OCI-LY1 (cell line): ENCODE measurements at regions not wholly inside any gene's neighbourhood (a gene's known extent, or its start where the extent isn't known, plus 50 kb on each side); places are given as distances from the start of the nearest gene placed in this dataset.

Experiments used
- H2AFZ ChIP-seq: fragments of 200-600 bp; sonication (generic), shearing (Covaris generic); 2 replicates; pipeline ENCODE4 v1.6.0; 2014; ENCODE audit warnings: antibody characterized with exemption, mild to moderate bottlenecking, low read length
- H3F3A ChIP-seq: fragments of 200-600 bp; sonication (generic), shearing (Covaris generic); 2 replicates; pipeline ENCODE4 v1.6.0; 2014; ENCODE audit warnings: mild to moderate bottlenecking, antibody characterized with exemption, low read length, moderate library complexity; ENCODE audit not compliant: insufficient read depth
- H3K27ac ChIP-seq: fragments of 200-600 bp; sonication (generic); 2 replicates; pipeline ENCODE4 v1.5.1; 2014; ENCODE audit warnings: low read length, mixed run types, mild to moderate bottlenecking, low read depth; ENCODE audit not compliant: poor library complexity, severe bottlenecking
- H3K27me3 ChIP-seq: fragments of 200-600 bp; sonication (generic); 2 replicates; pipeline ENCODE4 v1.6.0; 2014; ENCODE audit warnings: antibody characterized with exemption, mild to moderate bottlenecking, low read length, moderate library complexity; ENCODE audit not compliant: insufficient read depth
- H3K36me3 ChIP-seq: fragments of 200-600 bp; sonication (generic); 2 replicates; pipeline ENCODE4 v1.6.1; 2014; ENCODE audit warnings: mild to moderate bottlenecking, antibody characterized with exemption, low read length, moderate library complexity, mixed read lengths; ENCODE audit not compliant: insufficient read depth
- H3K4me1 ChIP-seq: fragments of 200-600 bp; sonication (generic); 2 replicates; pipeline ENCODE4 v1.5.1; 2014; ENCODE audit warnings: mild to moderate bottlenecking, low read length, moderate library complexity; ENCODE audit not compliant: insufficient read depth, severe bottlenecking
- H3K4me2 ChIP-seq: fragments of 200-600 bp; sonication (generic), shearing (Covaris generic); 2 replicates; pipeline ENCODE4 v1.6.1; 2014; ENCODE audit warnings: low read length
- H3K4me3 ChIP-seq: fragments of 200-600 bp; sonication (generic); 2 replicates; pipeline ENCODE4 v1.5.1; 2014; ENCODE audit warnings: low read length, low read depth, mild to moderate bottlenecking, mixed read lengths; ENCODE audit not compliant: poor library complexity, severe bottlenecking
- H3K79me2 ChIP-seq: fragments of 200-600 bp; shearing (Covaris generic); 2 replicates; pipeline ENCODE4 v1.6.1; 2016; ENCODE audit warnings: mixed run types, low read length, mixed read lengths; ENCODE audit not compliant: insufficient read depth
- H3K9ac ChIP-seq: fragments of 200-600 bp; sonication (generic), shearing (Covaris generic); 2 replicates; pipeline ENCODE4 v1.6.1; 2014; ENCODE audit warnings: mild to moderate bottlenecking, low read length, mixed read lengths
- H3K9me2 ChIP-seq: fragments of 200-600 bp; sonication (generic), shearing (Covaris generic); 2 replicates; pipeline ENCODE4 v1.6.1; 2014; ENCODE audit warnings: low read depth, mild to moderate bottlenecking, low read length, mixed read lengths
- H3K9me3 ChIP-seq: fragments of 200-600 bp; shearing (Covaris generic); 2 replicates; pipeline ENCODE4 v1.6.1; 2014; ENCODE audit warnings: low read length, mixed read lengths
- H4K20me1 ChIP-seq: fragments of 200-600 bp; sonication (generic), shearing (Covaris generic); 2 replicates; pipeline ENCODE4 v1.6.0; 2016; ENCODE audit warnings: mild to moderate bottlenecking, low read length; ENCODE audit not compliant: insufficient read depth
- EZH2 ChIP-seq: fragments of 200-600 bp; sonication (generic), shearing (Covaris generic); IDR thresholded peaks from 2 replicates; pipeline ENCODE4 v1.8.0; 2017; ENCODE audit warnings: borderline replicate concordance, mixed run types, mild to moderate bottlenecking, antibody characterized with exemption, low read length, moderate library complexity, mixed read lengths
- TF ChIP-seq, protein P1 (sequence below): fragments of 200-600 bp; sonication (generic), shearing (Covaris generic); IDR thresholded peaks from 2 replicates; pipeline ENCODE4 v1.5.1; 2017; ENCODE audit warnings: mild to moderate bottlenecking, antibody characterized with exemption, low read length, moderate library complexity, mixed read lengths

DNA sequence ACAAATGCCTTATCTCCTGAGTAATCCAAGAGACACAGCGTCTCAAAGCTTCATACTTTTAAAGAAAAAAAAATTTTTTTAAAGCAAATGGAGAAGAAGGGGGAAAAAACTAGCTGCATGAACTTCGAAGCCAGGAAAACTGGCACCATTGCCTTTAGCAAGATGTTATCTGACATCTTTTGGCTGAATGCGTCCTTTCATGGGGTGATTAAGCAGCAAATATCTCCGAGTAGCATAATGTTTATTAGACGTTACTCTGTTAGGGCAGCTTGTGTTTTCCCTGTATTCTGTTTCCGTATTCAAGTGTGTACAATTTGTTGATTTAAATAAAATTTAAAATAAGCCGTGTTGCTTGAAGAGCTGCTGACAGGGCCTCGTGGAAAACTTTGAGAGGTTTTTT, 76.5 kb upstream of the TSHZ2 start:
- Histone ChIP-seq H3K4me3 (no peak overlapping the region), H3K27me3 (no peaks in the 10 kb centered on the region), H3K9me3 (no peaks in the 10 kb centered on the region), H3K9ac (no peak overlapping the region), H3K4me2 (no peak overlapping the region), H3K4me1 (no peaks in the 10 kb centered on the region), H2AFZ (no peak overlapping the region), H3K36me3 (no peaks in the 10 kb centered on the region), H3K79me2 (no peaks in the 10 kb centered on the region), H3K9me2 (no peaks in the 10 kb centered on the region), H3F3A (no peaks in the 10 kb centered on the region), H4K20me1 (no peaks in the 10 kb centered on the region), H3K27ac (no peak overlapping the region)
- no peak for TF ChIP-seq EZH2
- TF ChIP-seq, protein P1, sequence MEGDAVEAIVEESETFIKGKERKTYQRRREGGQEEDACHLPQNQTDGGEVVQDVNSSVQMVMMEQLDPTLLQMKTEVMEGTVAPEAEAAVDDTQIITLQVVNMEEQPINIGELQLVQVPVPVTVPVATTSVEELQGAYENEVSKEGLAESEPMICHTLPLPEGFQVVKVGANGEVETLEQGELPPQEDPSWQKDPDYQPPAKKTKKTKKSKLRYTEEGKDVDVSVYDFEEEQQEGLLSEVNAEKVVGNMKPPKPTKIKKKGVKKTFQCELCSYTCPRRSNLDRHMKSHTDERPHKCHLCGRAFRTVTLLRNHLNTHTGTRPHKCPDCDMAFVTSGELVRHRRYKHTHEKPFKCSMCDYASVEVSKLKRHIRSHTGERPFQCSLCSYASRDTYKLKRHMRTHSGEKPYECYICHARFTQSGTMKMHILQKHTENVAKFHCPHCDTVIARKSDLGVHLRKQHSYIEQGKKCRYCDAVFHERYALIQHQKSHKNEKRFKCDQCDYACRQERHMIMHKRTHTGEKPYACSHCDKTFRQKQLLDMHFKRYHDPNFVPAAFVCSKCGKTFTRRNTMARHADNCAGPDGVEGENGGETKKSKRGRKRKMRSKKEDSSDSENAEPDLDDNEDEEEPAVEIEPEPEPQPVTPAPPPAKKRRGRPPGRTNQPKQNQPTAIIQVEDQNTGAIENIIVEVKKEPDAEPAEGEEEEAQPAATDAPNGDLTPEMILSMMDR, result no peak

DNA sequence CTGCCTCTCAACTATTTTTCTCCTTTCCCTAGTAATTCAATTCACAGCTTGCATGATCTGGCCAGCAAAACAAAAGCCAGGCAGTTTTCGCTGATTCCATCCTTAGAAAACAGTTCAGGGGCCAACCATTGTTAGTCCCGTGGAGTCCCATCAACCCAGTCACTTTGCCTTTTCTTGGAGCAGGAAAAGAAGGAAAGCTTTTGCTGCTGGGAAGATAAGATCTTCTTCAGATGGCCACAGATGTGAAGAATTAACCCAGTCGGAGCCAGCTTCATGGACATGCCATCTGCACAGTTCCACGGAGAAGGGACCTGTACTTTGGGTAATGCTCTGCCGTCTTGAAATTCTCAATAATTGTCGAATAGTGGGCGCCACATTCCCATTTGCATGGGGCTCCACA, 76.9 kb upstream of the TSHZ2 start:
- no peak overlapping the region for H3K4me2 ChIP-seq
- H3K9me2 ChIP-seq, result no peaks in the 10 kb centered on the region
- no peaks in the 10 kb centered on the region for H3K9me3 ChIP-seq
- no peak overlapping the region for H3K4me3 ChIP-seq
- no peak overlapping the region for H3K27ac ChIP-seq
- no peaks in the 10 kb centered on the region for H3F3A ChIP-seq
- no peak overlapping the region for H3K9ac ChIP-seq
- TF ChIP-seq EZH2, result no peak
- TF ChIP-seq, protein P1, result no peak
- no peaks in the 10 kb centered on the region for H3K27me3 ChIP-seq
- H4K20me1 ChIP-seq, result no peaks in the 10 kb centered on the region
- H3K36me3 ChIP-seq, result no peaks in the 10 kb centered on the region
- no peak overlapping the region for H2AFZ ChIP-seq
- H3K4me1 ChIP-seq, result no peaks in the 10 kb centered on the region
- no peaks in the 10 kb centered on the region for H3K79me2 ChIP-seq

DNA sequence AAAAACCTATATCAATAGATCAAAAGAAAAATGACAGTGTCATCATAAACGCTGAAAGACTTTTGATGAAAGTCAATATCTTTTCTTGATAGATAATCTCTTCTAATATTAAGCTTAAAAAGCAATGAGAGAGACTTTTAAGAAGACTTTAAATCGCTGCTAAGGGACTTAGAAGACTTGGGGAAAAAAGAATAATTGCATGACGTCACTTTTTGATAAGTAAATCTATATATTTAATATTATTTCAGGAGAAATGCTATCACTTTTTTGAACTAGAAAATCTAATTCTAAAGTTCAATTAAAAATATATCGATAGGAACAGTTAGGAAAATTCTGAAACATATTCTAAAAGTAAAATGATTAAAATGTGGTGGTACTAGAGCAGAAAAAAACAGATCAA, 78.7 kb upstream of the TSHZ2 start:
- TF ChIP-seq, protein P1, result no peak
- TF ChIP-seq EZH2, result no peak
- Histone ChIP-seq H2AFZ (no peak overlapping the region), H3K9ac (no peak overlapping the region), H3K4me1 (no peaks in the 10 kb centered on the region), H3K79me2 (no peaks in the 10 kb centered on the region), H3K4me3 (no peak overlapping the region), H3K27ac (no peak overlapping the region), H3K27me3 (no peaks in the 10 kb centered on the region), H4K20me1 (no peaks in the 10 kb centered on the region), H3K9me3 (no peaks in the 10 kb centered on the region), H3F3A (no peaks in the 10 kb centered on the region), H3K9me2 (no peaks in the 10 kb centered on the region), H3K36me3 (no peaks in the 10 kb centered on the region), H3K4me2 (no peak overlapping the region)
